Stomach (tissue), 8 donors: ENCODE measurements at regions not wholly inside any gene's neighbourhood (a gene's known extent, or its start where the extent isn't known, plus 50 kb on each side); places are given as distances from the start of the nearest gene placed in this dataset.

Experiments used
- DNase-seq, 2 donors: peaks; one replicate each; pipeline versions ENCODE4 v3.0.0 to v3.0.0-alpha.2; 2013 to 2019
- H3K27ac ChIP-seq, 5 donors: fragments of 200-600 bp in 4 of 5; sonication (generic) in 4 of 5; one replicate each; pipeline ENCODE4 v1.5.1; 2013 to 2019; ENCODE audit warnings: mild to moderate bottlenecking in 1 of 5, moderate library complexity in 1 of 5
- H3K27me3 ChIP-seq, 3 donors: fragments of 200-600 bp; sonication (generic); one replicate each; pipeline ENCODE4 v1.5.1; 2017 to 2019; ENCODE audit warnings: mixed run types in 1 of 3
- H3K36me3 ChIP-seq, 4 donors: fragments of 200-600 bp; sonication (generic); 1 replicate in 3 of 4; 2 replicates in 1 of 4; pipeline ENCODE4 v1.5.1; 2016 to 2019
- H3K4me1 ChIP-seq, 4 donors: fragments of 200-600 bp; sonication (generic); one replicate each; pipeline ENCODE4 v1.5.1; 2016 to 2019
- H3K4me3 ChIP-seq, 4 donors: fragments of 200-600 bp; sonication (generic) in 3 of 4; one replicate each; pipeline ENCODE4 v1.5.1; 2016 to 2019; ENCODE audit warnings: mild to moderate bottlenecking in 1 of 4
- H3K9me3 ChIP-seq, 4 donors: fragments of 200-600 bp; sonication (generic); one replicate each; pipeline ENCODE4 v1.5.1; 2016 to 2019
- EP300 ChIP-seq: sonication (generic); formaldehyde crosslinking; IDR thresholded peaks from one replicate; pipeline ENCODE4 v1.6.1; 2017; ENCODE audit warnings: antibody characterized with exemption
- POLR2A ChIP-seq, 4 donors: fragments of 450-650 bp; IDR thresholded peaks; one replicate each; pipeline ENCODE4 v1.6.1; 2016; ENCODE audit warnings: antibody characterized with exemption in 4 of 4, control low read depth in 2 of 4, mild to moderate bottlenecking in 1 of 4, moderate library complexity in 1 of 4
- POLR2AphosphoS5 ChIP-seq, 3 donors: sonication (generic); formaldehyde crosslinking; IDR thresholded peaks; one replicate each; pipeline ENCODE4 v1.6.1; 2016; ENCODE audit warnings: antibody characterized with exemption in 3 of 3
- WGBS, 5 donors: extraction: QIAGEN DNeasy Blood & Tissue Kit in 3 of 5; methylation state at CpG; one replicate each; pipeline versions ENCODE4 v1.1.5 to v1.1.7; 2013 to 2018; 5-methylcytosine and 5-hydroxymethylcytosine counted together
- intact Hi-C: fragments of 100-400 bp; cut with DNase I; formaldehyde crosslinking; loops from one replicate; pipeline ENCODE4 v1.15.1; 2023; ENCODE audit warnings: low total_unique reads
- TF ChIP-seq, protein P1 (sequence below), 7 experiments: fragments of 450-650 bp in 4 of 7; fragments of 200-600 bp in 3 of 7; sonication (generic) in 3 of 7; IDR thresholded peaks; one replicate each; pipeline ENCODE4 v1.5.1; 2016 to 2019; ENCODE audit warnings: antibody characterized with exemption in 7 of 7, control low read depth in 2 of 7, mild to moderate bottlenecking in 1 of 7
- donor health status: healthy with polysubstance abuse.
- donor health status: Bipolar disorder and iron deficiency.
- donor health status: healthy.

DNA sequence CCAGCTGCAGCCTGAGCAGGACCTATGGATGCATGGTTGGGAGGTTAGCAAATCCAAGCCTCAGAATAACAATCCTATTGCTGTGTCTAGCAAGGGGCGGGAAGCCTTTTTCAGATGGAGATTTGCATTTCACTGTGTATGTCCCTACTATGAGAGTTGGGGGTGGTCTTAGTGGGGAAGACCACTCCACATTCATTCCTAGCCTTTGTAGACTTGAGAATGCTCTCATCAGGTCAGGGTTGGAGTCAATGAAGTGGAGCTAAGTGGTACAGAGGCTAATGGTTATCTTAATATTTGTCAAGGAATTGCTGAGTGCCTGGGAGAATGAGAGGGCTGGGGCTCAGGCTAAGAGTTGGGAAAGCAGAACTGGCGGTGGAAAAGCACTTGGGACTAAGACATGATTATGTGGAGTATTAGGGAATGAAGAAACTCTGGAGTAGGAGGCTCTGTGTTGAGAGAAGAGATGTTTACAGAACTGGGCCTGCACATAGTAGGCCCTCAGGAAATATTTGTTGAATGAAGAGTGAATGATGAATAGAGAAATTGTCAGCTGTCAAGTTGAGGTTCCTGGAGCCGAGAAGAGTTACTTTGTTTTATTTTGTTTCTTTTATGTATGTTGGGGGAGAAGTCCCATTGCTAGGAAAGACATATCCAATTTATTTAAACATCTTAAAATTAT, 175.5 kb upstream of the SPRY4 start:
- H3K4me1 ChIP-seq = peaks cover 0 to 20% (median 9%) of the 10 kb centered on the region in 4 donors
- DNase-seq = no peak
- TF ChIP-seq EP300 (no peak), POLR2AphosphoS5 (IDR thresholded peaks at IDR 0.05) (no peak), POLR2A (IDR thresholded peaks at IDR 0.05) (no peak)
- TF ChIP-seq, protein P1, sequence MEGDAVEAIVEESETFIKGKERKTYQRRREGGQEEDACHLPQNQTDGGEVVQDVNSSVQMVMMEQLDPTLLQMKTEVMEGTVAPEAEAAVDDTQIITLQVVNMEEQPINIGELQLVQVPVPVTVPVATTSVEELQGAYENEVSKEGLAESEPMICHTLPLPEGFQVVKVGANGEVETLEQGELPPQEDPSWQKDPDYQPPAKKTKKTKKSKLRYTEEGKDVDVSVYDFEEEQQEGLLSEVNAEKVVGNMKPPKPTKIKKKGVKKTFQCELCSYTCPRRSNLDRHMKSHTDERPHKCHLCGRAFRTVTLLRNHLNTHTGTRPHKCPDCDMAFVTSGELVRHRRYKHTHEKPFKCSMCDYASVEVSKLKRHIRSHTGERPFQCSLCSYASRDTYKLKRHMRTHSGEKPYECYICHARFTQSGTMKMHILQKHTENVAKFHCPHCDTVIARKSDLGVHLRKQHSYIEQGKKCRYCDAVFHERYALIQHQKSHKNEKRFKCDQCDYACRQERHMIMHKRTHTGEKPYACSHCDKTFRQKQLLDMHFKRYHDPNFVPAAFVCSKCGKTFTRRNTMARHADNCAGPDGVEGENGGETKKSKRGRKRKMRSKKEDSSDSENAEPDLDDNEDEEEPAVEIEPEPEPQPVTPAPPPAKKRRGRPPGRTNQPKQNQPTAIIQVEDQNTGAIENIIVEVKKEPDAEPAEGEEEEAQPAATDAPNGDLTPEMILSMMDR (IDR thresholded peaks at IDR 0.05) = no peak
- no peaks in the 10 kb centered on the region for H3K36me3 ChIP-seq
- H3K9me3 ChIP-seq = no peaks in the 10 kb centered on the region
- intact Hi-C loops = no loop called here
- H3K27me3 ChIP-seq = no peaks in the 10 kb centered on the region
- WGBS, 5 donors = 73 to 97% (median 94%) methylated on average over 3 of the region's 3 CpGs
- H3K27ac ChIP-seq = no peak overlapping the region
- no peak overlapping the region for H3K4me3 ChIP-seq

DNA sequence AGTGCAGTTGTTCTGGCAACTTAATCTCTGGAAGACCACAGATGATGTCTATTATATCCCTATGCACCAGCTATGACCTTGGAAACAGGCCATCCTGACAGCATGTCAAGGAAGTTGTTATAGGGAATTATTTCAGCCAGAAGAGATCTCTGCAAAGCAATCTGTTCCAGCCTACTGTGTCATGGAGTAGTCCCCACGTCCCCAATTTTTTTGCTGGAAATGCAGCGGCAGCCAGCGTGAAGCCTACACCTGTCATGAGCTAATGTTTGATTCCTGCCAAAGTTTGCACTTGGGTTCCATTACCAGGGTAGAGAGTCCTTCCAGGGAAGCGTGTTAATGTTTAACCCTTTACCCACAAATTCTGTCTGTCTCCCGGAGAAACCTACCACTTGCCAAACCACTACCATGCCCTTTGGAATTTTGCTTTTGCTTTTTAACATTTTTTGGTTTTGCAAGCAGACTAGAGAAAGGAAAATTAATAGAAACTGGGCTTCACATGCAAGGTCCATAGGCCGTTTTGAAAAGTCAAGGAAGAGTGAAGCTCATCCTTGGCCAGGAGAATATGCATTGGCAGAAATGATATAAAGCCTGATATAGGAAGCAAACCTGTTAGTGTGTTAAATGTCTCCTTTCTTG, 174.9 kb upstream of the SPRY4 start:
- TF ChIP-seq EP300 = no peak
- no peak for TF ChIP-seq POLR2A (IDR thresholded peaks at IDR 0.05)
- no peaks in the 10 kb centered on the region for H3K27me3 ChIP-seq
- DNase-seq = peak in 1 of 2 donors; percentile 28
- no peak overlapping the region for H3K27ac ChIP-seq
- H3K4me1 ChIP-seq = peaks cover 0 to 24% (median 11%) of the 10 kb centered on the region in 4 donors
- intact Hi-C loops = no loop called here
- H3K4me3 ChIP-seq = no peak overlapping the region
- whole genome bisulfite sequencing, 5 donors = 28 to 42% (median 37%) methylated on average over 6 of the region's 6 CpGs
- no peaks in the 10 kb centered on the region for H3K9me3 ChIP-seq
- H3K36me3 ChIP-seq = no peaks in the 10 kb centered on the region

DNA sequence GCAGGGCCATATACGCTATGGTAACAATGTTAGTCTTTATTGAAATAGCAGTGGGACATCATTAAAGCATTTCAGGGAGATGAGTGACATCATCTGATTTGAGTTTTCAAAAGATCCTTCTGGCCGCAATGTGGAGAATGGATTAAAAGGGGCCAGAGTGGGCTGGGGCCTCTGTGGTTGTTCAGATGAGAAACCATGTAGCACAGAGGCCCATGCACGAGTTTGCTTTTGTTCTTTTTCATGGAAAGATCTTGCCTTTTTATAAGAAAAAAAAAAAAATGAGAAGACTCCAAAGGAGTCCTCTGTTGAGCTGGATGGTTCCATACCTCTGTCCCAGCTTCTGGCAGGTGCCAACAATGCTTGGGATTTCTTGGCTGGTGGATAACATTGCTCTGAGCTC, 173.5 kb upstream of the SPRY4 start:
- Histone ChIP-seq H3K36me3 (no peaks in the 10 kb centered on the region), H3K27ac (no peak overlapping the region), H3K9me3 (no peaks in the 10 kb centered on the region), H3K4me1 (peaks cover 0 to 30% (median 14%) of the 10 kb centered on the region in 4 donors), H3K4me3 (no peak overlapping the region), H3K27me3 (no peaks in the 10 kb centered on the region)
- 86 to 93% (median 91%) methylated on average over 3 of the region's 3 CpGs for WGBS, 5 donors
- TF ChIP-seq POLR2A (IDR thresholded peaks at IDR 0.05) = no peak
- TF ChIP-seq EP300 = no peak
- no peak for TF ChIP-seq POLR2AphosphoS5 (IDR thresholded peaks at IDR 0.05)
- TF ChIP-seq, protein P1 (IDR thresholded peaks at IDR 0.05) = no peak
- intact Hi-C loops = no loop called here
- no peak for DNase-seq

DNA sequence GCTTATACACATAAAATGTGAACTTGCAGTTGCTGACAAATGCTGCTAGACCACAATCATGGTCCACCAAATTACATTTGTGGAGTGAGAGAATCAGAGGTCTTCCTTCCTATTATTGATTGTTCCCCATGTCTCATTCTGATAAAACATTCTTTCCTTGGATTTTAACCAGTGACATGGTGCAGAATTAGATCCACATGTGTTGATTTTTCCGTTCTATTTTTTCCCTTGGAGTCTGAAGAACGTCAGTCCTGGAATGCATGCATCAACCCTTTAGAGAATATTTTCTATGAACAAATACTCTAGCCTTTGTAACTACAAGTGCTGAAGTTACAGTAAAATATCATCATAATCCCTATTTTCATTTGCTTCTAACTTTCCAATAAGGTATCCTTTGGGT, 170.7 kb upstream of the SPRY4 start:
- TF ChIP-seq POLR2A (IDR thresholded peaks at IDR 0.05) = no peak
- TF ChIP-seq EP300 = no peak
- TF ChIP-seq, protein P1 (IDR thresholded peaks at IDR 0.05) = no peak
- no peak for TF ChIP-seq POLR2AphosphoS5 (IDR thresholded peaks at IDR 0.05)
- H3K4me3 ChIP-seq = no peak overlapping the region
- H3K27ac ChIP-seq = peak overlapping the region in 1 of 5 donors; percentile 16
- H3K9me3 ChIP-seq = no peaks in the 10 kb centered on the region
- H3K36me3 ChIP-seq = no peaks in the 10 kb centered on the region
- H3K4me1 ChIP-seq = peaks cover 0 to 46% (median 20%) of the 10 kb centered on the region in 4 donors
- no peaks in the 10 kb centered on the region for H3K27me3 ChIP-seq
- intact Hi-C loops = no loop called here
- WGBS, 5 donors = 29 to 63% (median 47%) methylated on average over 2 of the region's 2 CpGs
- peak in 1 of 2 donors; percentile 24 for DNase-seq
